OCI-LY3 (cell line): ENCODE measurements at regions not wholly inside any gene's neighbourhood (a gene's known extent, or its start where the extent isn't known, plus 50 kb on each side); places are given as distances from the start of the nearest gene placed in this dataset.

Experiments used
- EZH2phosphoT487 ChIP-seq: fragments of 200-600 bp; shearing (Covaris generic); IDR thresholded peaks from 2 replicates; pipeline ENCODE4 v1.6.1; 2018; ENCODE audit warnings: antibody characterized with exemption, mixed run types, low read depth
- TF ChIP-seq, protein P1 (sequence below): fragments of 200-600, 300-600 bp; sonication (generic); IDR thresholded peaks from 2 replicates; pipeline ENCODE4 v1.5.1; 2014; ENCODE audit warnings: antibody characterized with exemption, low read length, low read depth

DNA sequence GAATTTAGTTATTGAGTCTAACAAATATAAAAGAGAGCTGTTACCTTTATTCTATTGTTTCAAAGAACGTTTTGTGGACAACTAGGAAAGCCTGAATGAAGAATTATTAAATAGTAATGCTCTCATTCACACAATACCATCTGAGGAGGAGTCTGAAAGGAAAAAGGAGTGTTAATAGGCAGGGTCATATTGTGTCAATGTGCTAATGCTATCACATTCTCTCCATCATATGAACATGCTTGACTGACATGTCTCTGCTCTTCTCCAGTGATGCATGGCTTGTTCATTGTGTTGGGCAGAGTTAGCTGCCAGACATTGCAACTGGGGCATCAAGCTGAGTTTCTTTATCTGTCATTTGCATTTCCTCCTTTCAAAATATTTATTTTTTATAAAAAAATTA, 1578.0 kb downstream of the MAT2B start:
- TF ChIP-seq, protein P1, sequence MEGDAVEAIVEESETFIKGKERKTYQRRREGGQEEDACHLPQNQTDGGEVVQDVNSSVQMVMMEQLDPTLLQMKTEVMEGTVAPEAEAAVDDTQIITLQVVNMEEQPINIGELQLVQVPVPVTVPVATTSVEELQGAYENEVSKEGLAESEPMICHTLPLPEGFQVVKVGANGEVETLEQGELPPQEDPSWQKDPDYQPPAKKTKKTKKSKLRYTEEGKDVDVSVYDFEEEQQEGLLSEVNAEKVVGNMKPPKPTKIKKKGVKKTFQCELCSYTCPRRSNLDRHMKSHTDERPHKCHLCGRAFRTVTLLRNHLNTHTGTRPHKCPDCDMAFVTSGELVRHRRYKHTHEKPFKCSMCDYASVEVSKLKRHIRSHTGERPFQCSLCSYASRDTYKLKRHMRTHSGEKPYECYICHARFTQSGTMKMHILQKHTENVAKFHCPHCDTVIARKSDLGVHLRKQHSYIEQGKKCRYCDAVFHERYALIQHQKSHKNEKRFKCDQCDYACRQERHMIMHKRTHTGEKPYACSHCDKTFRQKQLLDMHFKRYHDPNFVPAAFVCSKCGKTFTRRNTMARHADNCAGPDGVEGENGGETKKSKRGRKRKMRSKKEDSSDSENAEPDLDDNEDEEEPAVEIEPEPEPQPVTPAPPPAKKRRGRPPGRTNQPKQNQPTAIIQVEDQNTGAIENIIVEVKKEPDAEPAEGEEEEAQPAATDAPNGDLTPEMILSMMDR: no peak
- TF ChIP-seq EZH2phosphoT487: no peak
